Thoracic aorta (tissue), 2 donors: ENCODE measurements at regions not wholly inside any gene's neighbourhood (a gene's known extent, or its start where the extent isn't known, plus 50 kb on each side); places are given as distances from the start of the nearest gene placed in this dataset.

ENCODE experiments used
- ATAC-seq: fragments of 150-250 bp; one replicate; pipeline ENCODE4 v1.8.0; 2017; ENCODE audit warnings: low read depth; ENCODE audit not compliant: insufficient number of reproducible peaks, low FRiP score
- DNase-seq: peaks from one replicate; pipeline ENCODE4 v3.0.0-alpha.2; 2020; ENCODE audit warnings: low spot score
- H3K27ac ChIP-seq, 2 donors: fragments of 200-600 bp; sonication (generic); 1 replicate in 1 of 2; 2 replicates in 1 of 2; pipeline ENCODE4 v1.5.1; 2016; ENCODE audit warnings: mild to moderate bottlenecking in 2 of 2, moderate library complexity in 2 of 2
- H3K27me3 ChIP-seq: fragments of 200-600 bp; sonication (generic); replicated peaks from 2 replicates; pipeline ENCODE4 v1.6.0; 2016; ENCODE audit warnings: mild to moderate bottlenecking; ENCODE audit not compliant: insufficient read depth
- H3K36me3 ChIP-seq: fragments of 200-600 bp; sonication (generic); one replicate; pipeline ENCODE4 v1.5.1; 2016
- H3K4me1 ChIP-seq, 2 donors: fragments of 200-600 bp; sonication (generic); 1 replicate in 1 of 2; 2 replicates in 1 of 2; pipeline versions ENCODE4 v1.5.1 to v1.6.0; 2016; ENCODE audit warnings: low read depth in 2 of 2, mild to moderate bottlenecking in 1 of 2; ENCODE audit not compliant: control insufficient read depth in 1 of 2
- H3K4me3 ChIP-seq: fragments of 200-600 bp; sonication (generic); 2 replicates; pipeline ENCODE4 v1.5.1; 2016; ENCODE audit warnings: mild to moderate bottlenecking
- H3K9me3 ChIP-seq: fragments of 200-600 bp; sonication (generic); 2 replicates; pipeline ENCODE4 v1.5.1; 2016
- CTCF ChIP-seq: fragments of 200-600 bp; sonication (generic); IDR thresholded peaks from one replicate; pipeline ENCODE4 v1.5.1; 2019; ENCODE audit warnings: antibody characterized with exemption

GRCh38 chr6:95145457-95145856, 431.9 kb upstream of the MANEA start:
- no peaks in the 10 kb centered on the region for H3K9me3 ChIP-seq
- no peak for DNase-seq
- no peaks in the 10 kb centered on the region for H3K4me1 ChIP-seq
- no peaks in the 10 kb centered on the region for H3K27me3 ChIP-seq
- no peak for ATAC-seq
- H3K27ac ChIP-seq = no peak overlapping the region
- H3K4me3 ChIP-seq = no peak overlapping the region
- TF ChIP-seq CTCF = no peak
- no peaks in the 10 kb centered on the region for H3K36me3 ChIP-seq

- H3K27ac ChIP-seq = no peak overlapping the region
- ATAC-seq = no peak
- H3K27me3 ChIP-seq = no peaks in the 10 kb centered on the region
- TF ChIP-seq CTCF = no peak
- no peak overlapping the region for H3K4me3 ChIP-seq
- DNase-seq = no peak
- no peaks in the 10 kb centered on the region for H3K9me3 ChIP-seq
- no peaks in the 10 kb centered on the region for H3K36me3 ChIP-seq
- no peaks in the 10 kb centered on the region for H3K4me1 ChIP-seq
These were observed 417.8 kb upstream of the MANEA start for GRCh38 chr6:95159557-95159956.

- H3K36me3 ChIP-seq = no peaks in the 10 kb centered on the region
- no peak for DNase-seq
- no peaks in the 10 kb centered on the region for H3K4me1 ChIP-seq
- H3K27me3 ChIP-seq = no peaks in the 10 kb centered on the region
- no peak for ATAC-seq
- no peak overlapping the region for H3K27ac ChIP-seq
- TF ChIP-seq CTCF = no peak
- no peaks in the 10 kb centered on the region for H3K9me3 ChIP-seq
- H3K4me3 ChIP-seq = no peak overlapping the region
These were observed 407.6 kb upstream of the MANEA start for GRCh38 chr6:95169775-95170174.

- DNase-seq = no peak
- Histone ChIP-seq H3K36me3 (no peaks in the 10 kb centered on the region), H3K9me3 (no peaks in the 10 kb centered on the region), H3K4me1 (no peaks in the 10 kb centered on the region), H3K27ac (no peak overlapping the region), H3K27me3 (no peaks in the 10 kb centered on the region), H3K4me3 (no peak overlapping the region)
- TF ChIP-seq CTCF = no peak
- no peak for ATAC-seq
These were observed 401.2 kb upstream of the MANEA start for GRCh38 chr6:95175927-95176675.

- no peak for DNase-seq
- no peaks in the 10 kb centered on the region for H3K27me3 ChIP-seq
- no peak overlapping the region for H3K27ac ChIP-seq
- ATAC-seq = no peak
- H3K4me1 ChIP-seq = no peaks in the 10 kb centered on the region
- no peaks in the 10 kb centered on the region for H3K9me3 ChIP-seq
- no peak overlapping the region for H3K4me3 ChIP-seq
- TF ChIP-seq CTCF = no peak
- no peaks in the 10 kb centered on the region for H3K36me3 ChIP-seq
These were observed 391.5 kb upstream of the MANEA start for GRCh38 chr6:95185874-95186273.
